Upper lobe of left lung (tissue), 4 donors: ENCODE measurements at regions not wholly inside any gene's neighbourhood (a gene's known extent, or its start where the extent isn't known, plus 50 kb on each side); places are given as distances from the start of the nearest gene placed in this dataset.

Experiments
- CTCF ChIP-seq, 6 experiments: fragments of 450-650 bp in 4 of 6; fragments of 200-600 bp in 2 of 6; sonication (generic) in 2 of 6; IDR thresholded peaks; one replicate each; pipeline ENCODE4 v1.5.1; 2016 to 2019; ENCODE audit warnings: antibody characterized with exemption in 6 of 6
- POLR2AphosphoS5 ChIP-seq, 2 donors: sonication (generic); formaldehyde crosslinking; IDR thresholded peaks; one replicate each; pipeline ENCODE4 v1.5.1; 2017; ENCODE audit warnings: antibody characterized with exemption in 2 of 2

- TF ChIP-seq CTCF (IDR thresholded peaks at IDR 0.05) (no peak), POLR2AphosphoS5 (IDR thresholded peaks at IDR 0.05) (no peak)
These were observed 55.7 kb upstream of the PTER start for GRCh38 chr10:16381083-16381482.
